ENCODE measurements at regions not wholly inside any gene's neighbourhood (a gene's known extent, or its start where the extent isn't known, plus 50 kb on each side); places are given as distances from the start of the nearest gene placed in this dataset.

GRCh38 chr20:6863798-6864201 lies 96.3 kb downstream of the BMP2 start:
- Histone ChIP-seq H3K27me3 (no peaks in the 10 kb centered on the region), H3K9me3 (replicated peaks) (no peaks in the 10 kb centered on the region), H3K36me3 (no peaks in the 10 kb centered on the region), H3K4me1 (peaks cover 16% of the 10 kb centered on the region), H3K27ac (no peak overlapping the region), H3K4me3 (no peak overlapping the region)
- DNase-seq: no peak

- peaks cover 16% of the 10 kb centered on the region for H3K4me1 ChIP-seq
- H3K4me3 ChIP-seq: no peak overlapping the region
- DNase-seq: no peak
- H3K27me3 ChIP-seq: no peaks in the 10 kb centered on the region
- H3K27ac ChIP-seq: no peak overlapping the region
- H3K36me3 ChIP-seq: no peaks in the 10 kb centered on the region
- no peaks in the 10 kb centered on the region for H3K9me3 ChIP-seq (replicated peaks)
Measured at GRCh38 chr20:6864740-6865139, 97.3 kb downstream of the BMP2 start.

- peak overlapping the region; percentile 30 for H3K27ac ChIP-seq
- peak in 1 of 2 experiments; percentile 39 for DNase-seq
Measured at GRCh38 chr20:6866741-6867140, 99.3 kb downstream of the BMP2 start.

GRCh38 chr20:6868861-6869260 lies 101.4 kb downstream of the BMP2 start:
- no peaks in the 10 kb centered on the region for H3K27me3 ChIP-seq
- no peak for DNase-seq
- H3K4me1 ChIP-seq: peaks cover 16% of the 10 kb centered on the region
- no peaks in the 10 kb centered on the region for H3K36me3 ChIP-seq
- no peak overlapping the region for H3K27ac ChIP-seq
- no peak overlapping the region for H3K4me3 ChIP-seq
- no peaks in the 10 kb centered on the region for H3K9me3 ChIP-seq (replicated peaks)

More at GRCh38 chr20:6866741-6867140, 99.3 kb downstream of the BMP2 start:
- Histone ChIP-seq H3K27me3 (no peaks in the 10 kb centered on the region), H3K4me3 (no peak overlapping the region), H3K36me3 (no peaks in the 10 kb centered on the region), H3K9me3 (replicated peaks) (no peaks in the 10 kb centered on the region), H3K4me1 (peaks cover 16% of the 10 kb centered on the region)

GRCh38 chr20:6870559-6870958 lies 103.1 kb downstream of the BMP2 start:
- no peak overlapping the region for H3K4me3 ChIP-seq
- no peaks in the 10 kb centered on the region for H3K9me3 ChIP-seq (replicated peaks)
- H3K36me3 ChIP-seq: no peaks in the 10 kb centered on the region
- no peak for DNase-seq
- no peaks in the 10 kb centered on the region for H3K27me3 ChIP-seq
- peaks cover 16% of the 10 kb centered on the region for H3K4me1 ChIP-seq
- no peak overlapping the region for H3K27ac ChIP-seq

- no peak overlapping the region for H3K27ac ChIP-seq
- H3K4me1 ChIP-seq: peaks cover 12% of the 10 kb centered on the region
- H3K9me3 ChIP-seq (replicated peaks): no peaks in the 10 kb centered on the region
- DNase-seq: no peak
- H3K4me3 ChIP-seq: no peak overlapping the region
- H3K27me3 ChIP-seq: no peaks in the 10 kb centered on the region
- no peaks in the 10 kb centered on the region for H3K36me3 ChIP-seq
Measured at GRCh38 chr20:6877633-6878032, 110.1 kb downstream of the BMP2 start.

GRCh38 chr20:6882561-6883291 lies 115.2 kb downstream of the BMP2 start:
- peaks cover 20% of the 10 kb centered on the region for H3K4me1 ChIP-seq
- no peak overlapping the region for H3K4me3 ChIP-seq
- H3K9me3 ChIP-seq (replicated peaks): no peaks in the 10 kb centered on the region
- H3K27me3 ChIP-seq: no peaks in the 10 kb centered on the region
- no peaks in the 10 kb centered on the region for H3K36me3 ChIP-seq
- peak; percentile 50 to 52 for DNase-seq
- peak overlapping the region; percentile 80 for H3K27ac ChIP-seq

- H3K4me3 ChIP-seq: no peak overlapping the region
- H3K9me3 ChIP-seq (replicated peaks): no peaks in the 10 kb centered on the region
- H3K36me3 ChIP-seq: no peaks in the 10 kb centered on the region
- H3K27ac ChIP-seq: no peak overlapping the region
- H3K4me1 ChIP-seq: peaks cover 17% of the 10 kb centered on the region
- no peak for DNase-seq
- no peaks in the 10 kb centered on the region for H3K27me3 ChIP-seq
Measured at GRCh38 chr20:6884114-6884513, 116.6 kb downstream of the BMP2 start.

GRCh38 chr20:6886065-6886729 lies 118.7 kb downstream of the BMP2 start:
- no peaks in the 10 kb centered on the region for H3K9me3 ChIP-seq (replicated peaks)
- H3K36me3 ChIP-seq: no peaks in the 10 kb centered on the region
- peak; percentile 34 to 51 for DNase-seq
- no peaks in the 10 kb centered on the region for H3K27me3 ChIP-seq
- H3K27ac ChIP-seq: no peak overlapping the region
- no peak overlapping the region for H3K4me3 ChIP-seq
- H3K4me1 ChIP-seq: peaks cover 17% of the 10 kb centered on the region

GRCh38 chr20:6887966-6888365 lies 120.5 kb downstream of the BMP2 start:
- peaks cover 6% of the 10 kb centered on the region for H3K4me1 ChIP-seq
- DNase-seq: no peak
- H3K9me3 ChIP-seq (replicated peaks): no peaks in the 10 kb centered on the region
- H3K4me3 ChIP-seq: no peak overlapping the region
- H3K36me3 ChIP-seq: no peaks in the 10 kb centered on the region
- no peak overlapping the region for H3K27ac ChIP-seq
- H3K27me3 ChIP-seq: no peaks in the 10 kb centered on the region

- no peaks in the 10 kb centered on the region for H3K4me1 ChIP-seq
- H3K4me3 ChIP-seq: no peak overlapping the region
- H3K27me3 ChIP-seq: no peaks in the 10 kb centered on the region
- no peaks in the 10 kb centered on the region for H3K36me3 ChIP-seq
- H3K9me3 ChIP-seq (replicated peaks): no peaks in the 10 kb centered on the region
- DNase-seq: no peak
- no peak overlapping the region for H3K27ac ChIP-seq
Measured at GRCh38 chr20:6888736-6889395, 121.4 kb downstream of the BMP2 start.

GRCh38 chr20:6892724-6893123 lies 125.2 kb downstream of the BMP2 start:
- no peaks in the 10 kb centered on the region for H3K27me3 ChIP-seq
- no peaks in the 10 kb centered on the region for H3K9me3 ChIP-seq (replicated peaks)
- H3K4me3 ChIP-seq: no peak overlapping the region
- no peak for DNase-seq
- H3K4me1 ChIP-seq: no peaks in the 10 kb centered on the region
- no peak overlapping the region for H3K27ac ChIP-seq
- H3K36me3 ChIP-seq: no peaks in the 10 kb centered on the region

GRCh38 chr20:6898928-6899327 lies 131.4 kb downstream of the BMP2 start:
- no peak overlapping the region for H3K4me3 ChIP-seq
- no peaks in the 10 kb centered on the region for H3K4me1 ChIP-seq
- H3K36me3 ChIP-seq: no peaks in the 10 kb centered on the region
- 0 out of 2 replicates have a peak, but pooled peaks cover 3% of the 10 kb centered on the region for H3K27me3 ChIP-seq
- no peak overlapping the region for H3K27ac ChIP-seq
- DNase-seq: no peak
- H3K9me3 ChIP-seq (replicated peaks): no peaks in the 10 kb centered on the region

- no peak overlapping the region for H3K27ac ChIP-seq
- H3K9me3 ChIP-seq (replicated peaks): no peaks in the 10 kb centered on the region
- H3K4me1 ChIP-seq: no peaks in the 10 kb centered on the region
- no peak overlapping the region for H3K4me3 ChIP-seq
- H3K27me3 ChIP-seq: no peaks in the 10 kb centered on the region
- no peak for DNase-seq
- no peaks in the 10 kb centered on the region for H3K36me3 ChIP-seq
Measured at GRCh38 chr20:6906871-6907270, 139.4 kb downstream of the BMP2 start.

GRCh38 chr20:6908673-6909072 lies 141.2 kb downstream of the BMP2 start:
- Histone ChIP-seq H3K4me3 (no peak overlapping the region), H3K27me3 (no peaks in the 10 kb centered on the region), H3K9me3 (replicated peaks) (no peaks in the 10 kb centered on the region), H3K27ac (no peak overlapping the region), H3K4me1 (no peaks in the 10 kb centered on the region), H3K36me3 (no peaks in the 10 kb centered on the region)
- DNase-seq: no peak

All from SJCRH30 (cell line).